ENCODE measurements at regions not wholly inside any gene's neighbourhood (a gene's known extent, or its start where the extent isn't known, plus 50 kb on each side); places are given as distances from the start of the nearest gene placed in this dataset.

- Histone ChIP-seq H3K9me3 (no peaks in the 10 kb centered on the region), H3K27me3 (no peaks in the 10 kb centered on the region), H3K4me1 (no peaks in the 10 kb centered on the region), H3K27ac (no peak overlapping the region), H3K36me3 (no peaks in the 10 kb centered on the region), H3K4me3 (no peak overlapping the region)
- TF ChIP-seq POLR2A (IDR thresholded peaks at IDR 0.05) (no peak), CTCF (IDR thresholded peaks at IDR 0.05) (no peak)
- DNase-seq: no peak
Measured at GRCh38 chr6:106752641-106753040, 123.3 kb downstream of the QRSL1 start.

GRCh38 chr6:106751501-106752252 lies 122.3 kb downstream of the QRSL1 start:
- no peak for DNase-seq
- H3K27ac ChIP-seq: no peak overlapping the region
- no peaks in the 10 kb centered on the region for H3K9me3 ChIP-seq
- no peak overlapping the region for H3K4me3 ChIP-seq
- no peaks in the 10 kb centered on the region for H3K27me3 ChIP-seq
- H3K36me3 ChIP-seq: no peaks in the 10 kb centered on the region
- no peak for TF ChIP-seq POLR2A (IDR thresholded peaks at IDR 0.05)
- TF ChIP-seq CTCF (IDR thresholded peaks at IDR 0.05): no peak
- H3K4me1 ChIP-seq: peaks cover 0 to 3% (median 0%) of the 10 kb centered on the region in 4 donors

GRCh38 chr6:106750946-106751345 lies 121.6 kb downstream of the QRSL1 start:
- H3K4me1 ChIP-seq: peaks cover 0 to 7% (median 0%) of the 10 kb centered on the region in 4 donors
- no peaks in the 10 kb centered on the region for H3K27me3 ChIP-seq
- H3K36me3 ChIP-seq: no peaks in the 10 kb centered on the region
- TF ChIP-seq POLR2A (IDR thresholded peaks at IDR 0.05): no peak
- no peak for TF ChIP-seq CTCF (IDR thresholded peaks at IDR 0.05)
- H3K4me3 ChIP-seq: no peak overlapping the region
- DNase-seq: no peak
- no peak overlapping the region for H3K27ac ChIP-seq
- no peaks in the 10 kb centered on the region for H3K9me3 ChIP-seq

GRCh38 chr6:106750142-106750918 lies 121.0 kb downstream of the QRSL1 start:
- H3K9me3 ChIP-seq: no peaks in the 10 kb centered on the region
- H3K36me3 ChIP-seq: no peaks in the 10 kb centered on the region
- H3K4me3 ChIP-seq: no peak overlapping the region
- no peak overlapping the region for H3K27ac ChIP-seq
- H3K27me3 ChIP-seq: no peaks in the 10 kb centered on the region
- H3K4me1 ChIP-seq: peaks cover 0 to 7% (median 0%) of the 10 kb centered on the region in 4 donors
- no peak for DNase-seq
- no peak for TF ChIP-seq POLR2A (IDR thresholded peaks at IDR 0.05)
- TF ChIP-seq CTCF (IDR thresholded peaks at IDR 0.05): no peak

GRCh38 chr6:106749609-106750008 lies 120.2 kb downstream of the QRSL1 start:
- Histone ChIP-seq H3K36me3 (no peaks in the 10 kb centered on the region), H3K9me3 (no peaks in the 10 kb centered on the region), H3K27ac (no peak overlapping the region), H3K4me3 (no peak overlapping the region), H3K27me3 (no peaks in the 10 kb centered on the region), H3K4me1 (peaks cover 0 to 7% (median 0%) of the 10 kb centered on the region in 4 donors)
- TF ChIP-seq CTCF (IDR thresholded peaks at IDR 0.05) (no peak), POLR2A (IDR thresholded peaks at IDR 0.05) (no peak)
- DNase-seq: no peak

All from Peyer's patch (tissue), 4 donors.